ENCODE measurements at regions not wholly inside any gene's neighbourhood (a gene's known extent, or its start where the extent isn't known, plus 50 kb on each side); places are given as distances from the start of the nearest gene placed in this dataset.

DNA sequence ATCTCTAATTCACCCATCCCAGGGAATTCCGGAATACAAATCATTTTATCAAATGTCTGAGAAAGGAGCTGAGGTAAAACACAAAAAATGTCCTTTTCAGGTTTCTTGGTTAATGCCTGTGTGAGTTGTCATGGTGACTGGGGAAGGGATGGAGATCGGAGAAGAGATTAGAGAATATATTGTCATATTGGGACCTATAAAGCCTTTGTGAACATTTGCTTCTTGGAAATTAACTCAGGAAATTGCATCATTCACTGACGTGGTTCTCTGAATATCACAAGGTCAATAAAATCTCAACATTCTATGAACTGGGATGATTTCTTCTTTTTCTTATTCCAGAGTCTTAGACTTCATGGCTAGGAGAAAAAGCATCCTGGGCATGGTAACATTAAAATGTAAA is 174.8 kb upstream of the GLRA2 start:
- no peak for TF ChIP-seq CC2D1A (CRISPR knock-in tag; IDR thresholded peaks at IDR 0.05)
- TF ChIP-seq, protein P1, sequence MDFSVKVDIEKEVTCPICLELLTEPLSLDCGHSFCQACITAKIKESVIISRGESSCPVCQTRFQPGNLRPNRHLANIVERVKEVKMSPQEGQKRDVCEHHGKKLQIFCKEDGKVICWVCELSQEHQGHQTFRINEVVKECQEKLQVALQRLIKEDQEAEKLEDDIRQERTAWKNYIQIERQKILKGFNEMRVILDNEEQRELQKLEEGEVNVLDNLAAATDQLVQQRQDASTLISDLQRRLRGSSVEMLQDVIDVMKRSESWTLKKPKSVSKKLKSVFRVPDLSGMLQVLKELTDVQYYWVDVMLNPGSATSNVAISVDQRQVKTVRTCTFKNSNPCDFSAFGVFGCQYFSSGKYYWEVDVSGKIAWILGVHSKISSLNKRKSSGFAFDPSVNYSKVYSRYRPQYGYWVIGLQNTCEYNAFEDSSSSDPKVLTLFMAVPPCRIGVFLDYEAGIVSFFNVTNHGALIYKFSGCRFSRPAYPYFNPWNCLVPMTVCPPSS (IDR thresholded peaks at IDR 0.05), result no peak
